ENCODE measurements at regions not wholly inside any gene's neighbourhood (a gene's known extent, or its start where the extent isn't known, plus 50 kb on each side); places are given as distances from the start of the nearest gene placed in this dataset.

GRCh38 chrX:131704136-131704695 is 160.3 kb downstream of the OR13H1 start:
- peak in 1 of 2 donors; percentile 72 for DNase-seq

GRCh38 chrX:131709553-131709952 is 165.7 kb downstream of the OR13H1 start:
- no peak for DNase-seq

GRCh38 chrX:131711478-131711867 is 167.6 kb downstream of the OR13H1 start:
- no peak for DNase-seq

- no peak for DNase-seq
These were observed 179.8 kb downstream of the OR13H1 start for GRCh38 chrX:131723646-131724045.

- DNase-seq = no peak
These were observed 180.4 kb downstream of the OR13H1 start for GRCh38 chrX:131724292-131724691.

- no peak for DNase-seq
These were observed 181.3 kb downstream of the OR13H1 start for GRCh38 chrX:131725001-131725654.

GRCh38 chrX:131727778-131728177 is 183.9 kb downstream of the OR13H1 start:
- no peak for DNase-seq

GRCh38 chrX:131728295-131729145 is 184.6 kb downstream of the OR13H1 start:
- DNase-seq = peak in 1 of 2 donors; percentile 53

- peak in 1 of 2 donors; percentile 56 for DNase-seq
These were observed 185.4 kb downstream of the OR13H1 start for GRCh38 chrX:131729295-131729694.

GRCh38 chrX:131734621-131735020 is 190.7 kb downstream of the OR13H1 start:
- peak in 1 of 2 donors; percentile 48 for DNase-seq

- no peak for DNase-seq
These were observed 191.3 kb downstream of the OR13H1 start for GRCh38 chrX:131735127-131735526.

GRCh38 chrX:131739823-131740222 is 195.9 kb downstream of the OR13H1 start:
- no peak for DNase-seq

GRCh38 chrX:131741103-131741581 is 197.3 kb downstream of the OR13H1 start:
- peak in 1 of 2 donors; percentile 71 for DNase-seq

GRCh38 chrX:131745942-131746489 is 202.1 kb downstream of the OR13H1 start:
- no peak for DNase-seq

- peak in 1 of 2 donors; percentile 67 for DNase-seq
These were observed 202.7 kb downstream of the OR13H1 start for GRCh38 chrX:131746491-131746968.

GRCh38 chrX:131747173-131747572 is 203.3 kb downstream of the OR13H1 start:
- no peak for DNase-seq

- peak in 1 of 2 donors; percentile 60 for DNase-seq
These were observed 208.8 kb downstream of the OR13H1 start for GRCh38 chrX:131752493-131753198.

GRCh38 chrX:131762802-131763234 is 218.9 kb downstream of the OR13H1 start:
- peak in 1 of 2 donors; percentile 39 for DNase-seq

- peak in 1 of 2 donors; percentile 61 for DNase-seq
These were observed 219.8 kb downstream of the OR13H1 start for GRCh38 chrX:131763674-131764073.

GRCh38 chrX:131764216-131764615 is 220.3 kb downstream of the OR13H1 start:
- no peak for DNase-seq

- DNase-seq = peak in 1 of 2 donors; percentile 57
These were observed 234.7 kb downstream of the OR13H1 start for GRCh38 chrX:131778269-131779218.
